GM18858 (cell line): ENCODE measurements at regions not wholly inside any gene's neighbourhood (a gene's known extent, or its start where the extent isn't known, plus 50 kb on each side); places are given as distances from the start of the nearest gene placed in this dataset.

ENCODE experiments used
- ATAC-seq: cut with Tn5 transposase; IDR thresholded peaks from one replicate; pipeline ENCODE4 v1.9.1; 2021; ENCODE audit not compliant: unreplicated experiment

DNA sequence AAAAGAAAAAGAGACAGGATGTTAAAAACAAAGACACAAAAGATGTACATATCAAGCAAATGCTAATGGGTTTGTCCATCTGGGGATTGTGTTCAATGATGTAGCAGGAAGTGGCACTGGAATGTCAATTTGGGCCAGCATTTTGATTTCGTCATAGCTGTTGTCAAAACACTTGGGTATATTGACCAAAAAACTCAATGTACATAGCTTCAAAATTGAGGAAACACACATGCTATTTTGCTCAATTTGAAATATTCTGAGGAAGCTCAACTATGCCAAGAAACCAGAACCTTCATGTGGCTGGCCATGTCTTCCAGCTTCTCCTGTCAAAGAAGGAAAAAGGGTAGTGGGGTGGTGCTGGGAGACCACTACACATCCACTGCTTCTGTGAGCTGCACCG is 212.7 kb upstream of the GHITM start:
- no peak for ATAC-seq

DNA sequence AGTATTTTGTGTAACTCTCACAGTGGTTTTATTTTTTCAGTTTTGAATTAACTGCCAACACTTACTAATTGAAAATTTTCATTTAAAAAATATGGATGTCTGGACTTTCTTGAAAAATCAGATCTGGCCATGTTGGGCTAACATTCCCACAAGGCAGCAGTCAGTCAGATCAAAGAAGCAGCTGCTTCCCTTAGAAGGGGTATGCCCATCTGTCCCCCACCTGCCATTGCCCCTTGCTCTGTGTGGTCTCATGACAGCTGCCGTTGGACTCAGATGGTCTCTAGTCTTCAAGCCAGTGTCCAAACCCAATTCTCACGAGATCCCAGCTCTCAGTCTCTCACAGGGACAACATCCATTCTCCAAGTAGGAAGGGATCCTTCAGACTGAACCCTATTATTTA is 212.1 kb upstream of the GHITM start:
- ATAC-seq = no peak

DNA sequence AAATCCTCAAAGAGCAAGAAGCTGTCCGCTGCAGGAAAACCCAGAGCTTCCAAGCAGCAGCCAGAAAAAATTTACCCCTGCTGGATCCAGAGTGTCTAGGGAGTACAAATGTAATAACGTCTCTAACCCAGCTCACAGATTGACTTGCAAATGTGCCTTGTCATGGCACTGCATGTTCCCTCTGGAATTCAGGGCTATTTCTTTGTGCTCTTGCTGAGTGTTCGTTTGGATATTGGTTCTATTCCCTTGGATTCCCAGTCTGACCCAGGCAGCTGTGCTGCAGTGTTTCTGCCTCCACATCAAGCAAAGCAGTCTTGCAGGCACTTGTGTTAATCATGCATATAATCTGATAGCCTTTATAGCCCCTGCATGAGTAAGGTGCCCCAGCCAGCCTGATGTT is 209.9 kb upstream of the GHITM start:
- no peak for ATAC-seq

DNA sequence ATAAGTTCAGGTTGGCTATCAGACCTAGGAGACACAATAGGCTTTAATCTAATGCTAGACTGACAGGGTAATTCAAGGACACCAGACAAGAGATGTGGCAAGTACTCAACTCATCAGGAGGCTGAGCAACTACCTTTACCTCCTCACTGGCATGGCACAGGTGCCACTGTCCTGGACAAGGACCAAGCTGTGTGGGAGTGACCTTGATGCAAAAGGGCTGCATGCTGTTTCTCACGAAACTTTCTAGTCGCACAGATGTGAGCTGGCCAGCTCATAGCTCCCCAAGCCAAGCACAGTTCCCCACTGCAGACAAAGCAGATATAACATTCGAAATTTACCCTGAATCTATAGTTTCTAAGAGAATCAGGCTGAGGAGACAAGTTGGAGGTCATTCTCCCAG is 207.6 kb upstream of the GHITM start:
- ATAC-seq = no peak

DNA sequence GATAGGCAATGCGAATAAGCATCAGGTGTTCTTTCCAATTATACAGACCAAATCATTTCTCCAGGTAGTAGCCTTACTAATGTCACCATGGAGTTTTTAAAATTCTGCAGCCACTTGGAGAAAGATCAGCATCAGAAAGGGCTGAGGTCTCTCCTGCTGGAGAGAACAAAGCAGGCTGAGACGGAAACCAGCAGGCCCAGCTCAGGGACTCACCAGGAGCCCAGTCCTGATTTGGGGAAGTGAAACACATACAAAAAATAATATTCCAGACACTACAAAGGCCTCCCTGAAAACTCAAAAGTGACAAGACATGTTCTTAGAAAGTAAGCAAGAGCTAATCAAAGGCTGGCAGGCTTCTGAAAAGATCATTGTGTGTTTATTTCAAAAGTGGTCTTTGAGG is 207.1 kb upstream of the GHITM start:
- ATAC-seq = no peak

DNA sequence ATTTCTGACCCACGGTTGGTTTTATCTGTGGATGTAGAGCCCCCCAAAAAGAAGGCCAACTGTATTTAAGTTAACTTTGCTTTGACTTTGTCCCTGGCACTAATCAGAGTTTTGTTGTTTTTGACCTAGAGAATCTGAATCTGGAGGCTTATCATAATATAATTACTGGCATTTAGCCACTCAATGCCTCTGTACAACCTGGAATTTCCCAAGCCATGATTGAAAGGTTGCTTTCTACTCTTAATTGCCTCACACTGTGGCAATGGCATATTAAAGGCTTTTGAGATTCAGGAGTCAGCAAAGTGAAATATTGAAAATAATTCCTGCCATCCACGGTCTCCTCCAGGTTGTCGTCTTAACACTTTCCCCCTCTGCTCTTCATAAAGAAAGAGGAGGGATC is 205.2 kb upstream of the GHITM start:
- ATAC-seq = no peak

DNA sequence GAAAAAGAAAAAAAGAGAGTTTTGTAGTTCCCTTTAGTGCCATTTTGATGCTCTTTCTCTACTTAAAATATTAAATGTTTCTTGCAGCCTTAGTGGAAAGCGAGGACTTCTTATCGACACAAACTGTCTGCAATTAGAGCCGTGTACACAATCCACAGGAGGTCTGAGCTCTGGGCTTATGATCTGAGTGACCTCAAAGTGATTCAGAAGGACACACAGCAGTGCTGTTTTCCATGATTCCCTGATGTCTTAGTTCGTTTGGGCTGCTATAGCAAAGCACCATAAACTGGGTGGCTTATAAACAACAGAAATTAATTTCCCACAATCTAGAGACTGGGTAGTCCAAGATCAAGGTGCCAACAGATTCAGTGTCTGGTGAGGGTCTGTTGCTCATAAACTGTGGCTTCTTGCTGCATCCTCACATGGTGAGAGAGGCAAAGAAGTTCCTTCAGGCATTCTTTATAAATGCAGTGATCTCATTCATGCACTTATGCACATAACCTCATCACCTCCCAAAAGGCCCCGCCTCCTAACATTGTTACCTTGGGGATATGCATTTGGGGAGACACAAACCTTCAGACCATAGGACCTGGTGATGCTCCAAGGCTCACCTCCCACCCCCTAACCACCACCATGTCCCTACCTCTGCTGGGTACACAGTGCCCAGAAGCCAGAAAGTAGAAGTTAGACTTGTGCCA is 204.5 kb upstream of the GHITM start:
- no peak for ATAC-seq

DNA sequence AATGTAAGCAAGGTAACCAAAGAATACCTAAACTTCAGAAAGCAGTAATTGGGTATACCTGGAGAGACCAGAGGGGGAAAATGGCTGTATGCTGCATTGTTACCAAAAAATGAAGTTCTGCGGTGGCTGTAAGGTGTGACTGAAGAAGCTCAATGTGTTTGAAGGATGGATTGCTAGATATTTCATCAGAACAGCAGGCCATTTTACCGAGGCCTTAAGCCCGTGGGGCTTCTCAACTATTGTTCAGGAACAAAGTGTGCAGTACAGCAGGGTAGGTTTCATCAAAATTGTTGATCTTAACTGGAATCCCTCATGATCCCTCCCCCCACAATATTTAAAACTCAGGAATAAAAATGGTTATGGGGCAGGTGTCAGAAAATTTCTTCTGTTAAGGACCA is 204.0 kb upstream of the GHITM start:
- ATAC-seq = no peak

DNA sequence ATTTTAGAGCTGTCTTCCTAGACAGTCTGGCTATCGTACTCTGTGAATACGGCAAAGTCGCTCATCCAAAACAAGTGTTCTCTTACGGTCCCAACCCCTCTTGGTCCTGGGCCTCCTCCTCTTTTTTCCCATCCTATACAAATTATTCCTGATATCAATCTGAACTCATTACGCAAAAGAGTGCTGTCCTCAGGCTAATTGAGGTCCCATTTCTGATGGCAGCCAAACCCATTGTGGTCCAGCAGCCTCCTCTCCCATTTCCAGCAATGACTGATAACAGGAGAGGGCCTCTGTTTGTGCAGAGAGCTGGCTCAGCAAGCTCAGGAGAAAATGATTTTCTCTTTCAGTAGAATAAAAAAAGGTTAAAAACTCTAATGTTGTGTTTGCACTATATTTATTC is 203.4 kb upstream of the GHITM start:
- no peak for ATAC-seq

DNA sequence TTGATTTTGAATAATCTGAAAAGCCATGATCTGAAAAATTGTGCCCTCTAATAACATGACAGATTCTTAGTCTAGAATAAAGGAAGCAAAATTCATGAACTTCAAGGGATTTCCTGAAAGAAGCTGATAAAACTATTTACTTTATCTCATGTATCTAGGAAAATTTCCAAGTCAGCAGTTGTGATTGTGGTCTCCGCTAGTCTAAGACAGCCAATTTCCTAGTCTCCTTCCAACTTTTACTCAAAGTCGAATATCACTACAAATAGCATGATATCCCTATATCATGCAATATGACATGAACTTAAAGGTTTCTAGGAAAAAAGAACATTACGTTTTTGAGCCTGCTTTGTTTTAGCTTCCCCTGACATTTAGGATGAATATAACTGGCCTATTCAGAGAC is 202.1 kb upstream of the GHITM start:
- no peak for ATAC-seq

DNA sequence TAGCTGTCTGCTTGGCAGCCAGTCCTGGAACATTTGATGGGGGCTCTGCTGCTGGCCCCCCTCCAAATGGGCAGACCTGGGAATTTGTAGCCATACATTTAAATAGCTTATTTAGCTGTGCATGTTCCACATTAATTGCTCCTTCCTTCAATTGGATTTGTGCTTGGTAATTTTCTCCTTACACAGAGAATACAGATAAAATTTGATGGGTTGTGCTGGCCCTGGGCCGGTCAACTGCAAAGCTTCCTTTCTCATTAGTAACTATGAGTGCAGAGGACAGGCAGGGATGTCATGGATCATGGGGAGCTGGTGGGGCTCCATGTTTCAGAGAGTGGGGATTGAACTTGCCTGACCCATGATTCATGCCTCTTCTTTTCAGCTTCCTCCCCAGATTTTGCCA is 201.5 kb upstream of the GHITM start:
- ATAC-seq = no peak

DNA sequence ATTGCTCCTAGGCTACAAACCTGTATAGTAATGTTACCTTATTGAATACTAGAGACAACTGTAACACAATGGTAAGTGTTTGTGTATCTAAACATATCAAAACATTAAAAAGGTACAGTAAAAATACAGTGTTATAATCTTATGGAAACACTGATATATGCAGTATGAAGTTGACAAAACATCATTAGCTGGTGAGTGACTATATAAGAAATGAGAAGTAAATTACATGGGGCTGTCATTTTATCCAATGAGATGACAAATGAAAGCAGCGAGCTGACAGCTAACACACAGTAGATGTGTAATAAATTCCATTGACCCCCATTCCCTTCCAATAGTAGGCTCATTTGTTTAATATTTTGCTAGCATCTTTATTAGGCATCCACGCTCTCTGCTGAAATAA is 198.1 kb upstream of the GHITM start:
- ATAC-seq = no peak

DNA sequence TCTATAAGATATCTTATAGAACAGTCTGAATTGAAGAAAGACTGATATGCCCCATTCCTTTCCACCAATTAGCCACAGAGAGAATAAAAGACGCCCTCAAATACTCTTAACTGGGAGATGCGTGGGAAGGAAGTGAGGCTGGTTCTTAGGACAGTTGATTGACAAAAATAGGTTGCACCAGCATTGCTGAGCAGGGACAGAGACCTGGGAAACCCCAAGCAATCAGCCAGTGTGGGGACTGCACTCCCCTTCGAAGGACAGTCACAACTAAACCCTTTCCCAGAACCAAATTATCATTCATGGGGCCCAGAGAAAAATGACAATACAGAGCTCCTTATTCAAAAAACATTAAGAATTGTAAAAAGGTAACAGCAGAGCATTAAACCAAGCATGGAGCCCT is 196.9 kb upstream of the GHITM start:
- ATAC-seq = no peak

DNA sequence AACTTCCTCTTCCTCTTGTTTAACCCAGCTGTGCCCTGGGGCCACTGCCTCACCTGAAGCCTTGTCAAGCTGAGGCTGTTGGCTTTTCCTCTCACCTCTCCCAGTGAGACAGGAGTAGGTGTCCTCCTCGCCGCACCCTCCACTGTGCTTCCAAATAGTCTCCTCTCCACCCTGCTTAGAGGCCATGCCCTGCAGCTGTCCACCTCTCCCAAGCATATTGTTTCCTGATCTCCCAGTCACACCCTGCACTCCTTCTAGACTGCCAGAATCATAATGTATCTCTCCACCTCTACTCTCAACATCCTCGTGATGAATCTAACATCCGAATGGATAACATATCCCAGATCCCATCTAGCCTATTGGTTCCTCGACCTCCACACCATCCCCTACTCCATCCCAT is 196.3 kb upstream of the GHITM start:
- ATAC-seq = no peak

DNA sequence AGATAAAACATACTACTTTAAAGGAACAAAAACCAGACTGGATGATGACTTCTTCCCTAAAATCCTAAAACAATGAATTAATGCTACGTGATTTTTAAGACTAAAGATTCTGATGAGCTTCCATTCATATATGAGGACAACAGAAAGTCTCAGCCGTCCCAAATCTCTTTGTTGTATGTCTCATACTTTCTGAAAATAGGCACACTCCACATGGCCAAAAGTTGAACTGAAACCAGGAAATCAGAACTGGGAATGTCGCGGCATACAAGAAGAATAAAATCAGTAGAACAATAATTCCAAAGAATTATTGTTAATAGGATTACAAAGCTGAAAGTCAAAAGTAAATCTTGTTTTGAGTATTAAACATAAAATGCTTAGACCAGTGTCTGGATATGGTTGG is 195.4 kb upstream of the GHITM start:
- ATAC-seq = no peak

DNA sequence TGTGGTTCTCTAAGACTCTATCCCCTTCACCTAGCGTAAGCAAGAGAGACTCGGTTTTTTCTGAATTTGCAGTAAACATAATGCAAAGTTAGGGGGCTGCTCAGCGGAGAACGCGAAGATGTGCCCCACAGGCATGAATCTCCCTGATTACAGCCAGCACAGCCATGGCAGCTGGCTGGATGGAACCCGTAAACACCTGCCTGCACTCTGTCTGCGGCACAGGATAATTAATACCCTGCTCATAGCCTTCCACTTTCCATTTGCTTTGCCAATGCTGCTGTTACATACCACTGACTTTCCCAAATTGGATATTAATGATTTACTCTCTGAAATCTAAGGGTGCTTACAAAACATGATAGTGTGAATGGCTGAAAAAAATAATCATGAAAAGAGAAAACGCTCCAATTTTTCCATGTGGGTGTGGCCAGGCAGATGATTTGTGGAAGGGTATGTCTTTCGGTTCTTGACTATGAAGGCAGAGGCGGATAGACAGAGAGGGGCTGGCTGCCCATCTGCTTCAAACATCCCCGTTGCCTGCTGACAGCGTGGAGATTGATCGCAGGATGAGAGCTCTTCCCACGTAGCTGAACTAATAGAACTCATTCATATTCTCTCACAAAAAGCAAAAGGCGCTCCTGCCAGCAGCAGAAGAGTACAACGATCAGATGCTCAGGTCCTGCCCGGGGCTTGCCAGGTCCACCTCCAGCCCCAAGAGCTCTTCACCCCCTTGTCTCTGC is 193.2 kb upstream of the GHITM start:
- no peak for ATAC-seq

DNA sequence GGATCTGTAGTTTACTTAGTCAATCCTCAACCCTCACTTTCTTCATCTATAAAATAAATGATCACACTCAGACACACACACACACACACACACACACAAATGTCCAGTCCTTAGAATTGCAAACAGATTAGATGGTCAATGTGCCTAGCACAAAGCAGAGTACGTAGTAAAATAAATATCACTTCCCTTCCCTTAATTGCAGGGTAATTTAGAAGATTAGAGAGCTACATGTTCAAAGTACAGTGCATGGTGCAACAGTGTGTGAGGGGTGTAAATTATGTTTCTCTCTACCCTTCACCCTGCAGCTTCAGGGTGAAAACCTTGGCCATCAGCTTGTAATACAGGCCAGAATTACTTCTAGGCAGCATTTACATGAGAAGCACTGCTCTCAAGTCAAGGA is 187.0 kb upstream of the GHITM start:
- ATAC-seq = no peak

DNA sequence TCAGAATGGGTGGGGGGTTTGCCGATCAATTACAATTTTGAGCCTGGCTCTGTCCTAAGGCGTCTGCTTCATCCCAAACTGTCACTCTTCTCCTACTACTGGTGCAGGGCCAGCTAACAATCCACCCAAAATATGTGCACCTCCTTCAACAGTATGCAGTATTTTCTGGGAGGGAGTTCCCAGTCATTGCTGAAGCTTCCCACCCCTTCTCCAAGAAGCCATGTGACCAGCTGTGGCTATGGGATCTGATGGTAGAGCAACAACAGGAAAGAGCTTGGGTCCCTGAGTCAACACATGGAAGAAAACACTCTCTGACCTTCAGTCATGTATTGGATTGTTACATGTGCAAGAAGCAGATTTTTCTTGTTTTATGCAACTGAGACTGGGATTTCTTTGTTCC is 185.7 kb upstream of the GHITM start:
- ATAC-seq = no peak

DNA sequence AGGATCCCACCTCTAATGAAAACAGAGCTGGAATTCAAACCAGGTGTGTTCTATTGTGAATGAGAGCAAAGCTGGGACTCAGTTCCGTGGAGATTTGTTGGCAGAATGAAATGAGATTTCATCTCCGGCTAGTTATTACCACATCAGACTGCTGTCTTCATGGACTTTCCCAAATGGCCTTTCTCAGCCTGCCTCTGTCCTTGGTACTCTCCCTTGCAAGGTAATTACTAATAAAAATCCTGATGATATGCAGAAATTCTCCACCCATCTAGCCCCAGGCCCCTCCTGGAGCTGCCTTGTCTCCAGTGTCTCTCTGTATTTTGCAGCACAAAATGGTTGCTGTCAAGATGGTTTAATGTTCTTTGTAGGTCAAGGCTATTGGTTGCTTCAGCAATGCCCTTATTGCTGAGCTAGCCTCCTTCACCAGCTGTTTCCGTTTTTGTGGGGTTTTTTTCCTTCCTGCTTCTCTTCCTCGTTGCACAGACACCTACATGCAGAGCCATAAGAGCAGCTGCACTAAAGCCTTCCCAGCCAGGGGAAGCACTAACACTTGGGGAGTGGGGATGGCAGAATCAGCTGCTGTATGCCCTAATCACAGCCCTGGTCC is 185.0 kb upstream of the GHITM start:
- ATAC-seq = no peak

DNA sequence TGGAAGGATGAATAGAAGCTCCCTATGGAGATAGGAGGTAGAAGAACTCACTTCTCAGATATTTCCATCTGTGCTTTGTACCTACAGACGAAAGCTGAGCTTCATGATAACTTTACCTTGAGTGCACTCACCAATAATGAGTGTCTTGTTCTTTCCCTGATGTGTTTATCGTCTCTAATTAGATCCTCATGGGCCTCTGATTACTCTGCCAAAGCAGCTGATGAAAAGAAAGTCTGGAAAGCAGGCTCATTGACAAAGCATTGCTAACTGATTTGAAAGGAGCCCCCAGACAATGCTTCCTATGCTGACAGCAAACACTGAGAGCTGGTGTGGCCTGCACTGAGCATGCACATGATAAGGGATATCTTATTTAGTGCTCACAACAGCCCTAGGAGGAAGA is 183.9 kb upstream of the GHITM start:
- ATAC-seq = no peak

DNA sequence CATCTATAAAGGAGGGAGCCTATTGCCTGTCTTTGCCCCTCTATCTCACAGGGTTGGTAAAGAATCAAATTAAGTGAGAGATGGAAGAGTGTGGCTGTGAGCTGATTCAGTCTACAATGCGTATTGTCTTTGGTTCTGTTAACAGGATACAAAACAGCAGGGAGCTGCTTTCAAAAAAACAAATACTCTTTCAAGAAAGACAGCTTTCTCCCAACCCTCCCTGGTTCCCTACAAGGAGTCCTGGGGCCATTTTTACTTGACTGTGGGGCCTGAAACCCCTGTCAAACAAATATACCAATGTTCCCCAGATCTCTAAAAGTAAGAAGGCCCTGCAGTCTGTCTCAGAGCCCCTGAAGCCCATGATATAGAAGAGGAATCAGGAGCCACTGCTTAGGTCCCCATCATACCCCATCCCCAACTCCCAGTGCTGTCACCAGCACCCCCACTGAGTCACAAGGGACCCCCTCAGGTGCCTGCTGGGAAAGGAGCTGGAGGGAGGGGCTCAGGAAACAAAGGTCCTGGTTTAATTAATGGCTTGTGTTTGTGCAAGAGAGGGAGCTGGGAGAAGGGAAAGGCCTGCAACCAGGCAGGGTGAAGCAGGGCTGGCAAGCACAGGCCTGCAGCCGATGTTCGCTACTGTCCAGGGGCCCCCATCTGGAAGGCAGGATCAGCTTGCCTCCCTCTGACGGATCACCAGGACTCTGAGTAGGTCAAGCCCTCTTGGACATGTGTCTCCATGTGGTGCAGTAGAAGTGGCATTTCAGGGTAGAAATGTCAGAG is 182.0 kb upstream of the GHITM start:
- ATAC-seq = no peak

DNA sequence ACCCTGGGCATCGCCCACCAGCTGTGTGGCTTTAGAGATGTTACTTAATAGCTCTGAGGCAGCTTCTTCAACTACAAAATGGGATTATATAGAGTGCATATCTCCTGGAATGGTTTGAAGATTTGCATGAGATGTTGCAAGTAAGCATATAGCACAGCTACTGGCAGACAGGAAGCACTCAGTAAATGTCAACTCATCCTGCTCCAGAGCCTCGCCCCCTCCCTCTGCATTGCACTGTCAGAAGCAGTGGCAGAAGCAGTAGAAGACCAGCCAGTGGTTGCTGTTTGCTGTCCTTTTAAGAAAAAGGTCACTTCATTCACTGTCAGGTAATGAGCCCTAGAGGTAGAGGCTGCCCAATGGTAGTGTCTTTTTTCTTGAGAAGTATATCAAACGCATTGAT is 180.0 kb upstream of the GHITM start:
- ATAC-seq = no peak
